Progenitor cell of endocrine pancreas (in vitro differentiated cells): ENCODE measurements at regions not wholly inside any gene's neighbourhood (a gene's known extent, or its start where the extent isn't known, plus 50 kb on each side); places are given as distances from the start of the nearest gene placed in this dataset.

Experiments used
- DNase-seq: peaks from one replicate; pipeline ENCODE4 v3.0.0; 2021; ENCODE audit warnings: low spot score; ENCODE audit not compliant: unreplicated experiment
- H3K27ac Mint-ChIP-seq: 2 replicates; pipeline ENCODE4 v1.8.0; 2021; ENCODE audit warnings: mild to moderate bottlenecking, moderate library complexity, mixed read lengths
- H3K27me3 Mint-ChIP-seq: 2 replicates; pipeline ENCODE4 v1.8.0; 2021; ENCODE audit warnings: mixed read lengths
- H3K36me3 Mint-ChIP-seq: 2 replicates; pipeline ENCODE4 v1.8.0; 2022; ENCODE audit warnings: mixed read lengths; ENCODE audit not compliant: insufficient read depth
- H3K4me1 Mint-ChIP-seq: 2 replicates; pipeline ENCODE4 v1.8.0; 2021; ENCODE audit warnings: low read depth, mixed read lengths
- H3K4me3 Mint-ChIP-seq: 2 replicates; pipeline ENCODE4 v1.8.0; 2021; ENCODE audit warnings: low read depth, mild to moderate bottlenecking, moderate library complexity, mixed read lengths
- H3K9me3 Mint-ChIP-seq: 2 replicates; pipeline ENCODE4 v1.8.0; 2021; ENCODE audit warnings: low read depth, mixed read lengths
- TF ChIP-seq, protein P1 (sequence below): fragments of 200-600 bp; sonication (generic); IDR thresholded peaks from one replicate; pipeline ENCODE4 v1.5.0; 2021; ENCODE audit warnings: antibody characterized with exemption, mild to moderate bottlenecking; ENCODE audit not compliant: unreplicated experiment

DNA sequence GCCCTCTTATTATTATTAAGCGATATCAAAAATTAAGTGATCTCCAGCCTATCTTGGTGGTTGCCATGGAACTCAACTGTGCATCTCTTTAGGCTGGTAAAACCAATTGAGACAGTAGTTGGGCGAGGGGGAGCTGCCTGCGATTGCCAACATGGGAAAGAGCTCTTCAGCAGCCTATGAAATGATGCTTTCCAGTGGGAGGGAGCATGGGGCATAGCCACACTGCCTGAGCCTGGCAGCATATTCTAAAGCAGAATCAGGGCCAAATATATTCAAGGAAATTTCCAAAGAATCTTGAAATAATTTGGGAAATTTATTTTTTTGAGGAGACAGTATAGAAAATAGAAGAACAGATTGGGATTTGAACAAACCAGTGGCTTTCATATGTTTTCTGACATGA, 126.9 kb upstream of the DNAH14 start:
- TF ChIP-seq, protein P1, sequence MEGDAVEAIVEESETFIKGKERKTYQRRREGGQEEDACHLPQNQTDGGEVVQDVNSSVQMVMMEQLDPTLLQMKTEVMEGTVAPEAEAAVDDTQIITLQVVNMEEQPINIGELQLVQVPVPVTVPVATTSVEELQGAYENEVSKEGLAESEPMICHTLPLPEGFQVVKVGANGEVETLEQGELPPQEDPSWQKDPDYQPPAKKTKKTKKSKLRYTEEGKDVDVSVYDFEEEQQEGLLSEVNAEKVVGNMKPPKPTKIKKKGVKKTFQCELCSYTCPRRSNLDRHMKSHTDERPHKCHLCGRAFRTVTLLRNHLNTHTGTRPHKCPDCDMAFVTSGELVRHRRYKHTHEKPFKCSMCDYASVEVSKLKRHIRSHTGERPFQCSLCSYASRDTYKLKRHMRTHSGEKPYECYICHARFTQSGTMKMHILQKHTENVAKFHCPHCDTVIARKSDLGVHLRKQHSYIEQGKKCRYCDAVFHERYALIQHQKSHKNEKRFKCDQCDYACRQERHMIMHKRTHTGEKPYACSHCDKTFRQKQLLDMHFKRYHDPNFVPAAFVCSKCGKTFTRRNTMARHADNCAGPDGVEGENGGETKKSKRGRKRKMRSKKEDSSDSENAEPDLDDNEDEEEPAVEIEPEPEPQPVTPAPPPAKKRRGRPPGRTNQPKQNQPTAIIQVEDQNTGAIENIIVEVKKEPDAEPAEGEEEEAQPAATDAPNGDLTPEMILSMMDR: no peak
- Mint-ChIP-seq H3K9me3 (no peaks in the 10 kb centered on the region), H3K4me1 (no peaks in the 10 kb centered on the region), H3K27me3 (no peaks in the 10 kb centered on the region), H3K4me3 (no peak overlapping the region), H3K36me3 (no peaks in the 10 kb centered on the region), H3K27ac (no peak overlapping the region)
- DNase-seq: no peak

DNA sequence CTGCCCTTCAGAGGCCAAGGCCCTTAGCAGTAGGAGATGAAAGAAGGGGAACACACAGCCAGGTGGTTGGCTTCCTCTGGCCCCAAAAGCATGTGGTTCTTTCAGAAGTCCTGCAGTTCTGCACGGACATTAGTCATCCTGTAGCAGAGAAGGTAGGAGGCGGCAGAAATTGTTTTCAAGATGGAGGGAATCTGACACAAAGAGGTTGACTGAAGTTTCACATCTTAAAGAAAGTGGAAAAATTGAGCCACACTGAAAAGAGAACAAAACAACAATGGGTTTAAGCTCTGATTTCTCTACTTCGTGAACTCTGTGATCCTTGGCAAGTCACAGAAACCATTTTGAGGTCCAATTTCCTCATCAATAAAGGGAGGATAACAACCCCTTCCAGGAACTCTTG, 125.3 kb upstream of the DNAH14 start:
- Mint-ChIP-seq H3K4me1 (no peaks in the 10 kb centered on the region), H3K27ac (no peak overlapping the region), H3K27me3 (no peaks in the 10 kb centered on the region), H3K4me3 (no peak overlapping the region), H3K36me3 (no peaks in the 10 kb centered on the region), H3K9me3 (no peaks in the 10 kb centered on the region)
- DNase-seq: no peak
- TF ChIP-seq, protein P1: no peak

DNA sequence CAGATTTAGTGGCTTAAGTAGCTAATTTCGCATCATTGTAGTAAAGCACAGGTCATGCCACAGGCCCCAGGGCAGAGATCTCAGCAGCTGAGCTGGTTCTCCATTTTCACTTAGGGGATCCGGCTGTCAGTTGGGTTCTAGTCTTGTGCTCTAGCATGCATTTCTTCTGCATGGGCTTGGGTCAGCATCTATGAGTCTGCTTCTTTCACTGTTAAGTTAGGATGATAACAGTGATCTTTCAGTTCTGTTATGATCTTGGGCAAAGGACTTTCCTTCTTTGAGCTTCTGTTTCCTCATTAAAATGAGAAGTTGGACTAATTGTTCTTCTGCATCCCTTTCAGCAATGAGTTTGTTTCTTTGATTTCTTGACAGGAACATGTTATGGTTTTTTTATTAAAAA, 123.6 kb upstream of the DNAH14 start:
- TF ChIP-seq, protein P1: no peak
- Mint-ChIP-seq H3K27me3 (no peaks in the 10 kb centered on the region), H3K4me3 (no peak overlapping the region), H3K36me3 (no peaks in the 10 kb centered on the region), H3K9me3 (peaks cover 4% of the 10 kb centered on the region), H3K4me1 (no peaks in the 10 kb centered on the region), H3K27ac (no peak overlapping the region)
- no peak for DNase-seq

DNA sequence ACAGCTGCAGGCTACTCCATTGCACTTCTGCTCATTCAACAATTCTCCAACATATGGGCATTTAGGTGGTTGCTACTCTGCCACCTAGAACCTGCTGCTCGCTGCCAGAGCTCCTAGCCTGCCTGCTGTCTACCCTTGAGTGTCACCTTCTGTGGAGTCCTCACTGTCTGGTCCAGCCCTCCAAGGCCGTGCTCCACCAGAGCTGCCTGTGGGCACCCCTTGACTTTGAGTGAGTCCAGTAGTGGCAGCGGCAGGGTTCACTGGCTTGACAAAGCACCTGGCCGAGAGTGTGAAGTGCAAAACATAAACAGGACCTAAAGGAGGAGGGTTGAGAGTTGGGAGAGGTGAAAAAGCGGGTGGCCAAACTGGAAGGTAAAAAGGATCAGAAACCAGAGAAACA, 120.3 kb upstream of the DNAH14 start:
- H3K27ac Mint-ChIP-seq: no peak overlapping the region
- H3K4me3 Mint-ChIP-seq: no peak overlapping the region
- no peak for DNase-seq
- no peaks in the 10 kb centered on the region for H3K27me3 Mint-ChIP-seq
- TF ChIP-seq, protein P1: no peak
- no peaks in the 10 kb centered on the region for H3K36me3 Mint-ChIP-seq
- H3K4me1 Mint-ChIP-seq: no peaks in the 10 kb centered on the region
- H3K9me3 Mint-ChIP-seq: peaks cover 4% of the 10 kb centered on the region

DNA sequence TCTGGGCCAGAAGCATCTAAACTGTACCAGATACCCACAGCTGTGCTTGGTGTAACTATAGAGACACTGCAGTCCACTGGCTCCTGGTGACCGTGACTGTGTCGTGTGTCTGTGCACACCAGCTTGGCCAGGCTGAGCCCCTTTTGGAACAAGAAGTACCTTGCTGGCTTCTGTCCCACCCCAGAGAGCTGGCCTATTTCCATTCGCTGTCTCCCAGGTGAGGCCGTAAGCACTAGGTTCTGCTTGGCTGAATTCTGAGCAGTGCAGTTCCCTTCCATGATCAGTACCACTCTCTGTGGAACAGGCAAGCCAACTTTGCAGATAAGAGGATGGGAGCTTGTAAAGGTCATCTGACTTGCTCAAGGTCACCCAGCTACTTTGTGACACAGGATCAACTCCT, 119.9 kb upstream of the DNAH14 start:
- no peaks in the 10 kb centered on the region for H3K27me3 Mint-ChIP-seq
- no peak overlapping the region for H3K27ac Mint-ChIP-seq
- DNase-seq: no peak
- H3K4me1 Mint-ChIP-seq: no peaks in the 10 kb centered on the region
- no peaks in the 10 kb centered on the region for H3K36me3 Mint-ChIP-seq
- H3K9me3 Mint-ChIP-seq: peaks cover 6% of the 10 kb centered on the region
- H3K4me3 Mint-ChIP-seq: no peak overlapping the region
- TF ChIP-seq, protein P1: no peak

DNA sequence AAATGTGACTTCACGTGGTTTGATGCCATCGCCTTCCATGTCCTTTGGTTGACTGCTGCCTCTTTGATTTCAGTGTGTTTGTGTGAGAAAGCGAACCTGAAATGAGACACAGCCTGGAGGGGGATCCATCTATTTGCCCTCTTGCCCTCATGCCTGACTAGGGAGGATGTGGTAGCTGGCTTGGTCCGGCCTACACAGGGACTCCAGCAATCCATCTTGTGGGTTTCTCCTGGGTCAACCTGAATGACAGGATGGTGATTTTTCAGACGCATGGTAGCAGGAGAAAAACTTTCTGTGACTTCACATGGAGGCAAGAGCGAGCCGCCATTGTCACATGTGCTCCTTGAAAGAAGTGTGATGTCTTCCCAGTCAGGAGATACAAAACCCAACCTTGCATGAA, 117.9 kb upstream of the DNAH14 start:
- no peak overlapping the region for H3K27ac Mint-ChIP-seq
- H3K4me3 Mint-ChIP-seq: no peak overlapping the region

More for the DNA sequence above, 117.9 kb upstream of the DNAH14 start:
- no peak for DNase-seq
- peaks cover 11% of the 10 kb centered on the region for H3K9me3 Mint-ChIP-seq
- H3K27me3 Mint-ChIP-seq: no peaks in the 10 kb centered on the region
- TF ChIP-seq, protein P1: no peak
- no peaks in the 10 kb centered on the region for H3K4me1 Mint-ChIP-seq
- no peaks in the 10 kb centered on the region for H3K36me3 Mint-ChIP-seq
